OCI-LY3 (cell line): ENCODE measurements at regions not wholly inside any gene's neighbourhood (a gene's known extent, or its start where the extent isn't known, plus 50 kb on each side); places are given as distances from the start of the nearest gene placed in this dataset.

Experiments used
- CTCF ChIP-seq: fragments of 200-600, 300-600 bp; sonication (generic); IDR thresholded peaks from 2 replicates; pipeline ENCODE4 v1.5.1; 2014; ENCODE audit warnings: antibody characterized with exemption, low read length, low read depth
- EZH2phosphoT487 ChIP-seq: fragments of 200-600 bp; shearing (Covaris generic); IDR thresholded peaks from 2 replicates; pipeline ENCODE4 v1.6.1; 2018; ENCODE audit warnings: antibody characterized with exemption, mixed run types, low read depth

- TF ChIP-seq CTCF, result no peak
- no peak for TF ChIP-seq EZH2phosphoT487
Measured at GRCh38 chr5:24188216-24188925, 456.4 kb downstream of the CDH10 start.
